KMS-11 (cell line): ENCODE measurements at regions not wholly inside any gene's neighbourhood (a gene's known extent, or its start where the extent isn't known, plus 50 kb on each side); places are given as distances from the start of the nearest gene placed in this dataset.

Experiments used
- H2AFZ ChIP-seq: fragments of 200-600 bp; sonication (generic); 2 replicates; pipeline ENCODE4 v1.6.1; 2016; ENCODE audit warnings: antibody characterized with exemption, mixed run types, low read depth
- H3K27ac ChIP-seq: fragments of 200-600 bp; sonication (generic); 2 replicates; pipeline ENCODE4 v1.6.1; 2016; ENCODE audit warnings: mild to moderate bottlenecking, mixed run types
- H3K27me3 ChIP-seq: fragments of 200-600 bp; sonication (generic); 2 replicates; pipeline ENCODE4 v1.6.1; 2017; ENCODE audit warnings: mild to moderate bottlenecking, low read depth, mixed run types, moderate library complexity; ENCODE audit not compliant: insufficient read depth
- H3K36me3 ChIP-seq: fragments of 200-600 bp; sonication (generic); 2 replicates; pipeline ENCODE4 v1.6.1; 2017; ENCODE audit warnings: mild to moderate bottlenecking, mixed run types; ENCODE audit not compliant: insufficient read depth
- H3K4me1 ChIP-seq: fragments of 200-600 bp; sonication (generic); 2 replicates; pipeline ENCODE4 v1.6.1; 2016; ENCODE audit warnings: mild to moderate bottlenecking, low read depth, mixed run types; ENCODE audit not compliant: poor library complexity, severe bottlenecking
- H3K4me2 ChIP-seq: fragments of 200-600 bp; sonication (generic); 2 replicates; pipeline ENCODE4 v1.7.0; 2016; ENCODE audit warnings: mild to moderate bottlenecking, mixed run types
- H3K4me3 ChIP-seq: fragments of 200-600 bp; sonication (generic); IDR thresholded peaks from 2 replicates; pipeline ENCODE4 v1.6.1; 2017; ENCODE audit warnings: low read depth, low read length, mixed read lengths; ENCODE audit not compliant: insufficient read depth
- H3K79me2 ChIP-seq: fragments of 200-600 bp; sonication (generic); 2 replicates; pipeline ENCODE4 v1.6.1; 2016; ENCODE audit warnings: low read depth, mixed run types; ENCODE audit not compliant: insufficient read depth
- H3K9ac ChIP-seq: fragments of 200-600 bp; sonication (generic); 2 replicates; pipeline ENCODE4 v1.6.1; 2016; ENCODE audit warnings: mild to moderate bottlenecking, mixed run types
- H4K20me1 ChIP-seq: fragments of 200-600 bp; sonication (generic); 2 replicates; pipeline ENCODE4 v1.6.1; 2016; ENCODE audit warnings: mild to moderate bottlenecking, mixed run types; ENCODE audit not compliant: insufficient read depth
- TF ChIP-seq, protein P1 (sequence below): fragments of 200-600 bp; sonication (generic); conservative IDR thresholded peaks from 2 replicates; pipeline ENCODE4 v1.6.1; 2017; ENCODE audit warnings: low read depth, mild to moderate bottlenecking, antibody characterized with exemption, low read length, moderate library complexity, mixed read lengths

DNA sequence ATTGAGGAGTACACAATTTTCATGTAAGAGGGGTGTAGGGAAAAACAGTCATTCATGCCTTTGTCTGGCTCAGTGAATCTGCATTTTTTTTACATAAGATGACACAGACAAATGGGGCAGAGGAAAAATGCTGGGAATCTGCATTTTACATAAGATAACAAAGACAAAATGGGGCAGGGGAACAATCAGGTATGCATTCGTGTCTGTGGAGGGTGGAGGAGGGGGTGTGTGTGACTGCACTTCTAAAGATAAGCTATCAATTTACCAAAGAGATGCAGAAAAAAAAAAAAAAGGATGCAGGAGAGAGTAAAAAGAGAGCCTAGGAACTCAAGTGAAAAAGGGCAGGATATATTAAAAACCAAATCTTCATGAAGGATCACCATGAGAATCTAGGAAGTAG, 637.4 kb downstream of the ZNF674 start:
- Histone ChIP-seq H3K27ac (no peak overlapping the region), H2AFZ (no peak overlapping the region), H3K36me3 (no peaks in the 10 kb centered on the region), H4K20me1 (no peaks in the 10 kb centered on the region), H3K4me2 (no peak overlapping the region), H3K79me2 (no peaks in the 10 kb centered on the region), H3K27me3 (no peaks in the 10 kb centered on the region), H3K9ac (no peak overlapping the region), H3K4me3 (no peak overlapping the region), H3K4me1 (no peaks in the 10 kb centered on the region)
- TF ChIP-seq, protein P1, sequence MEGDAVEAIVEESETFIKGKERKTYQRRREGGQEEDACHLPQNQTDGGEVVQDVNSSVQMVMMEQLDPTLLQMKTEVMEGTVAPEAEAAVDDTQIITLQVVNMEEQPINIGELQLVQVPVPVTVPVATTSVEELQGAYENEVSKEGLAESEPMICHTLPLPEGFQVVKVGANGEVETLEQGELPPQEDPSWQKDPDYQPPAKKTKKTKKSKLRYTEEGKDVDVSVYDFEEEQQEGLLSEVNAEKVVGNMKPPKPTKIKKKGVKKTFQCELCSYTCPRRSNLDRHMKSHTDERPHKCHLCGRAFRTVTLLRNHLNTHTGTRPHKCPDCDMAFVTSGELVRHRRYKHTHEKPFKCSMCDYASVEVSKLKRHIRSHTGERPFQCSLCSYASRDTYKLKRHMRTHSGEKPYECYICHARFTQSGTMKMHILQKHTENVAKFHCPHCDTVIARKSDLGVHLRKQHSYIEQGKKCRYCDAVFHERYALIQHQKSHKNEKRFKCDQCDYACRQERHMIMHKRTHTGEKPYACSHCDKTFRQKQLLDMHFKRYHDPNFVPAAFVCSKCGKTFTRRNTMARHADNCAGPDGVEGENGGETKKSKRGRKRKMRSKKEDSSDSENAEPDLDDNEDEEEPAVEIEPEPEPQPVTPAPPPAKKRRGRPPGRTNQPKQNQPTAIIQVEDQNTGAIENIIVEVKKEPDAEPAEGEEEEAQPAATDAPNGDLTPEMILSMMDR: no peak

DNA sequence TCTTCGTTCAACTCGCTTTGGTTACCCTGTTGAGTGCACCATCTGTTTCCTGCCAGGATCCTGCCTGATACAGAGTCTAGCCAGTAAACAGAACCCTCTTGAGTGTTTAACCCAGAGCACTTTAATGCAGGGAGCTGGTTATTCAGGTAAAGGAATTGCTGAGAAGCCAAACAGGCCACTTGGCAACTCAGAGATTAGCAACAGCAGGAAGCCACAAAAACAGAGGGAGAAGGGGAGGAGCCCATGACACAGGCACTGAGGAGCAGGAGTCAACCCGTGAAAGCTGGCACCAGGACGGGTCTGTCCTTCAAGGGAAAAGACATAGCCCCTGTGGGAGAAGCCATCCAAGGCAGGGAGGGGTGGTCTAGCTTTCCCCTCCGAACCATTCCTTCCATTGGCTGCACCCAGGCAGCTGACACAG, 641.4 kb downstream of the ZNF674 start:
- Histone ChIP-seq H3K36me3 (no peaks in the 10 kb centered on the region), H3K79me2 (no peaks in the 10 kb centered on the region), H3K4me3 (no peak overlapping the region), H3K9ac (no peak overlapping the region), H4K20me1 (no peaks in the 10 kb centered on the region), H2AFZ (no peak overlapping the region), H3K4me1 (no peaks in the 10 kb centered on the region), H3K27me3 (no peaks in the 10 kb centered on the region), H3K27ac (no peak overlapping the region), H3K4me2 (no peak overlapping the region)
- TF ChIP-seq, protein P1: no peak

DNA sequence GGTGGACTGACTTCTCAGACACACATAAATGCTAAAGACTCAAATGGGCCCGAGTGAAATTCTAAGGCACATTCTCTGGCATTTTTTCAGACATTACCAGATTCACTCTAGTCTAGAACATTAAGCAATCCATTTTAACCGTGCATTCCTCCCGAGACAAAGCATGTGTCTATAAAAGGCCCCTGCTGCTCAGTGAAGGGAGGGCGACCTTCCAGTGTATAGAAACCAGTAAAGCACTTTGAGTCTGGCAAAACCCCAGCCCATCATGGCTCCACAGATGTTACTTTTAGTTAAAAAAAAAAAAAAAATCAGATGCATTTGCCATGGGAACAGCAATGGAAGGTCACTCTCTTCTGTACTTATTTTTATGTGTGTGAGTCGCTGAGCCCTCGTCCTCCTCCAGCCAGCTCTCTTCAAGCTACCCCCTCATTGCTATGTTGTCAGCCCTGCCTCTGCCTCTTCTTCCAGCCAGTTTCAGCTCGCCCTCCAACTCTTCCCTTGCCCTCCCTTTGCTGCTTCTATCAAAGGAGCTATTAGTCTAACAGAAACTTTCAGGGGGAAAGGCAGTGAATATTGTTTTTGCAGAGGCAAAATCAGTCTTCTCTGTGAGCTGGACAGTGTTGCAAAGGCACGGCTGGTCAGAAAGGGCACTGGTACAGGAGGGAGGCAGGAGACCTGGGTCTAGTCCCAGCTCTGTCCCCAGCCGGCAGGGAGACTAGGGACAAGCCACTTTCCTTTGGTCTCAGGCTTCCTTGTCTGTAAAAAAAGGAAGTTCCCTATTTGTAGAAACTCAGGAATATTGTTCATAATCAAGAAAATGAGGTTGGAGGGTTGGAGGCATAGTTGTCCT, 644.2 kb downstream of the ZNF674 start:
- Histone ChIP-seq H3K27me3 (no peaks in the 10 kb centered on the region), H2AFZ (no peak overlapping the region), H3K9ac (no peak overlapping the region), H3K36me3 (no peaks in the 10 kb centered on the region), H3K79me2 (no peaks in the 10 kb centered on the region), H3K4me2 (no peak overlapping the region), H3K4me3 (no peak overlapping the region), H3K27ac (no peak overlapping the region), H3K4me1 (no peaks in the 10 kb centered on the region), H4K20me1 (no peaks in the 10 kb centered on the region)
- TF ChIP-seq, protein P1: no peak

DNA sequence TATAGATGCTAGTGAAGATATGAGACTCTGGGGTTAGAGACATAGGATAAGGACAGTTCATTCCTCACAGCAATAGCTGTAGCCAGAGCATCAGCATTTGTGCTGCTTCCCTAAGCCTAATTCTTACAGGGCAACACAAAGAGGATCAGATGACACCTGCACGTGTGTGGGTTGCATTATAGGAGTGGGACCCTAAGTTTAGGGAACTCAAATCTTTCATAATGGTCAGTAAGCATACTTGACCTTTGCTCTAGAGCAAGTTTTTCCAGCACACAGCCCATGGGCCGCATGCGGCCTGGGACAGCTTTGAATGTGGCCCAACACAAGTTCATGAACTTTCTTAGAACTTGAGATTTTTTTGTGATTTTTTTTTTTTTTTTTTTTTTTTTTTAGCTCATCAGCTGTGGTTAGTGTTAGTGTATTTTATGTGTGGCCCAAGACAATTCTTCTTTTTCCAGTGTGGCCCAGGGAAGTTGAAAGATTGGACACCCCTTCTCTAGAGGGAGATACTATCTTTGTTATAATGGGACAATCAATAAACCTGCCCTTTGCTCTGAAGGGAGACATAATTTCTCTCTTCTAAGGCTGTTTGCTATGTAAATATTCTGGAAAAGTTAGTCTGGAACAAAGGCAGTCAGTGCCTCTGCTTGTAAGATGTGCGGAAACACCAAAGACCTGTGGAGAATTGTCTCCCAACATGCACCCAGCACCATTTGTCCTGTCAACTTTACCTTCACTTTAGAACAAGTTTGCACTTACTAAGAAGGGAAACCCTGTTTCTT, 650.2 kb downstream of the ZNF674 start:
- Histone ChIP-seq H4K20me1 (no peaks in the 10 kb centered on the region), H3K4me1 (no peaks in the 10 kb centered on the region), H3K4me3 (no peak overlapping the region), H3K36me3 (no peaks in the 10 kb centered on the region), H2AFZ (no peak overlapping the region), H3K27me3 (no peaks in the 10 kb centered on the region), H3K4me2 (no peak overlapping the region), H3K27ac (no peak overlapping the region), H3K9ac (no peak overlapping the region), H3K79me2 (no peaks in the 10 kb centered on the region)
- TF ChIP-seq, protein P1: no peak
